Hematopoietic multipotent progenitor cell treated with erythropoietin and hydrocortisone succinate and interleukin-3 and kit ligand, for 17 days (in vitro differentiated cells): ENCODE measurements at regions not wholly inside any gene's neighbourhood (a gene's known extent, or its start where the extent isn't known, plus 50 kb on each side); places are given as distances from the start of the nearest gene placed in this dataset.
"Not testable (repeated sequence)": the region's sequence is repeated elsewhere in the genome, so short reads cannot be mapped to it uniquely, and the experiment has no call there.

Experiments
- DNase-seq: peaks from one replicate; pipeline ENCODE4 v3.0.0-alpha.2; 2015; ENCODE audit warnings: low spot score

DNA sequence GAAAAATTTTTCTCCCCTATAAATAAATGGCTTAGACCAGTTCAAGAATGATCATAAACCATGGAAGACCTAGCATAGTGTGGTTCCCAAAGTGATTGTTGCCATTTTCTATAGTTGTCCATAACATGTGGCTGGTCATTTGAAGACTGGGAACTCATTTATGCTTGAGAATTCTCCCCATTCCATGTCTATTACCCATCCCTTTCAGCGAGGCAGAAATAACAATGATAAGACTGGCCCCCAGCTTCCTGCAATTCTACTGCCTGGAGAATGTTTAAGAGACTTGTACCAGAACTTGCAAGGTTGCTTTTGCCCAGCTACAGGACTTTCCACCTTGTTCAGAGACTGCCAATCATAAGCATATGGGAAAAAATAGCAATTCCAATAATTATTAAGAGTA lies 146.5 kb upstream of the CDH11 start:
- no peak for DNase-seq

DNA sequence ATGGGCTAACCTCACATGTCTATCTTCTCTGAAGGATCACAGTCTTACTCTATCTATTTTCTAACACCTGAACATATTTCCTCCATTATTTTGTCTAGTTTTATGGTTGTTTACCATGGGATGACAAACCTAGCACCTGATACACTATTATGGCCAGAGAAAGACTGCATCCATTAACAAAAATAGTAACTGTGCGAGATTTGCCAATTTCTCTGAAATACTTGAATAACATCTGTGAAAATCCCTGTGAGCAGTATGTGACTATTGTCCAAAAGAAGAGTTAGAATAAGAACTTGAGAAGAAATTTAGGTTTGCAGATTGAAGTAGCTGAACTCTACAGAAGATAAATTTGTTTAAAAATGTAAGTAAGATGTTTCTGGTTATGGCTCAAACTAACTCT lies 142.0 kb upstream of the CDH11 start:
- no peak for DNase-seq

DNA sequence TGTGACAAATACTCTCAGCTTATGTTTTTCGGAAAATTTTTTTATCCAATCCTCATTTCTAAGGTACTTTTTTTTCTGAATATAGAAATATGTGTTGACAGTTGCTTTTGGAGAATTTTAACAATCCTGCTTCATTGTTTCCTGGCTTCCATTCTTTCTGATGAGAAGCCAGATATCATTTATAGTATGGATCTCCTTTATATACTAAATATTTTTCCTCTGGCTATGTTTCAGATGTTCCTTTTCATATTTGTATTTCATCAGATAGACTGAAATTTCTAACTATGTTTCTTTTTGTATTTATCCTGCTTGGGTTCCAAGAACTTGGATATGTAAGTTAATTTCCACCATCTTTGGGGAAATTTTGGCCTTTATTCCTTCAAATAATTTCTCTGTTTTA lies 138.9 kb upstream of the CDH11 start:
- no peak for DNase-seq

DNA sequence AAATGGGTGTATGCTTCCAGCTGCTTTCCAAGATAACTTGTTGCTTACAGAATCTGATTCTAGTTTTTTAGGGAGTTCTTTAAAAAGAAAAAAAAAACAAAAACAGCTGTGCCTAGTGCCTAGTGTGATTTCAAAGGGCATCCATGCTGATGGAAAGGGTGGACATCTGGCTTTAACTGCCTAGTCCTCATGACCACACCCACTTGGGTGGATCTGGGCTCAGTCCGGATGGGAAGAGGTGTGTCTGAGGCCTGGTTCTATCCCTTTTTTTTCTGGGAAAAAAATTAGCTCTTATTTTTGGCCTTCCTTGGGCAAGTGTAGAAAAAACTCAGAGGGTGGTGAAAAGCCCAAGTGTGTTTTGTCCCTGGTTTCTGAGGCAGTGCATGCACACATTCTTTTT lies 132.3 kb upstream of the CDH11 start:
- DNase-seq = no peak

DNA sequence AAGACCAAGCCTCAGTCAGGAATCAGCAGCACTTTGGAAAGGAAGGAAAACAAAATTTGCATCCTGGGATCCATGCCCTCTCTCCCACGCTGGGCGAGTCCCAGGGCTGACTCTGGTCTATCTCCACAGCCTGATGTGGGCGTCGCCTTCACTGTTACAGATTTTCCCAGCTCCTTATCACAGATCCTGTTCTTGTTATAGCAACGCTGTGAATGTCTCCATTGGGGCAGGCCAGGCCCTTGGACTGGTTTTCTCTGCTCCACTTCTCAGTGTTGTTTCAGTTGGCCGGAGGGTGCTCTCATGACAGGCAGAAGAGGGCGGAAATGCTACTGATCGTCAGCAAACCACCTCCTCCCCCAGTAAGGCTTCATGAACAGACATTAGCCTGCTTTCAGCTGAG lies 127.9 kb upstream of the CDH11 start:
- DNase-seq = no peak

DNA sequence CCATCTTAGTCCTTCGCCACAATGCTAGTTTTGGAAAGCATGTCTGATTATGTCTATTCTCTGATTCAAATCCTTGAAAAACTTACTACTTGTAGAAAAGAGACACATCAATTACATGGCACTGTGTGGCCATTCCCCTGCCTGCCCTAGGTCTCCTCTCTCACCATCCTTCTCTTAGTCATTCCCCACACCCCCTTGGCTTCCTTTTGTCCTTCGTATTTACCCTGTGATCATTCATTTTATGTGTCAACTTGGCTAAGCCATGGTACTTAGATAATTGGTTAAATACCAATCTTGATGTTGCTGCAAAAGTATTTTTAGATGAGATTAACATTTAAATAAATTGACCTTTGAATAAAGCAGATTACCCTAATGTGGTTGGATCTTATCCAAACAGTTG lies 122.9 kb upstream of the CDH11 start:
- DNase-seq = no peak

DNA sequence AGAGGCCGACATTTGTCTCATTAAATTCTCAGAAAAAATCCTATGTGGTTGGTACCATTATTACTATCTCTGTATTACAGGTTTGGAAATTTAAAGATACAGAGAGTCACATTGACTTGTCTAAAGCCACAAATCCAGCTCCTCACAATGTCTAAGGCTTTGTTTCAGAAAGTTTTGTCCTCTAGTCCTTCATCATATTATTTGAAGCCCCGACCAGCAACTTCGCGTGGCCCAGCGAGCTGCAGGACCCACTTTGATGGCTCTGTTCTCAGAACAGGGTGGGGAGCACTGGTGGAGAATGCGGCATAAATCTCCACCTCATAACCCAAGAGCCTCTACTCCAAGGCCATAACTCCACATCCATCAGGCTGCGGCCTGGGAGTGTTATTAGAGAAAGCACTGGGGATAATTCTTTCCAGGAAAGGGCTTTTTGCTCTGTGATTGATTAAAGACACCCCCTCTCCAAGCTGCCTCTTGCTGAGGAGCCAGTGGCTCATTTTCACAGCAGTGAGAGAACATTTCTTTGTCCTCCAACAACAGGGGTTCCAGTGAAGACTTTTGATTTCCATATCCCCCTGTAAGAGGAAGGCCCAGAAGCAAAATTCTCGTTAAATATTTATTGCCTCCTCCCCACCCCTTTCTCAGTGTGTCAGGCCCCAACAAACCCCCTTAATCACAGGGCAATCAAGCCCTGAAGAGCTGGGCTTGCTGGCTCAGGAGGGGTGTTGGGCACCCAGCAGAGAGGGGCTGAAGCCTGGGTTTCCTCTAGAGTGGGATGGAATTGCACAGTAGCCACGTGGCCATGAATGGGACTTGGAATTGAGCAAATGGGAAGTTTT lies 113.7 kb upstream of the CDH11 start:
- no peak for DNase-seq

DNA sequence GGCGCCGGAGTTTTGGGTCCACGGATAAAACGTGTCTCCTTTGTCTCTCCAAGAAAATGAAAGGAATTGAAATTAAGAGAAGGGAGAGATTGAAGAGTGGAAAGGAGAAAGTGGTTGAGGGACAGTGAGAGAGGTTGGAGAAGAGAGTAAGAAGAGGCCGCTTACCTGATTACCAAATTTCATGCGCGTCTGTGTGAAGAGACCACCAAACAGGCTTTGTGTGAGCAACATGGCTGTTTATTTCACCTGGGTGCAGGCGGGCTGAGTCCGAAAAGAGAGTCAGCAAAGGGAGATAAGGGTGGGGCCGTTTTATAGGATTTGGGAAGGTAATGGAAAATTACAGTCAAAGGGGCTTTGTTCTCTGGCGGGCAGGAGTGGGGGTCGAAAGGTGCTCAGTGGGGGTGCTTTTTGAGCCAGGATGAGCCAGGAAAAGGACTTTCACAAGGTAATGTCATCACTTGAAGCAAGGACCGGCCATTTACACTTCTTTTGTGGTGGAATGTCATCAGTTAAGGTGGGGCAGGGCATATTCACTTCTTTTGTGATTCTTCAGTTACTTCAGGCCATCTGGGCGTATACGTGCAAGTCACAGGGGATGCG lies 113.0 kb upstream of the CDH11 start:
- not testable (repeated sequence) for DNase-seq

DNA sequence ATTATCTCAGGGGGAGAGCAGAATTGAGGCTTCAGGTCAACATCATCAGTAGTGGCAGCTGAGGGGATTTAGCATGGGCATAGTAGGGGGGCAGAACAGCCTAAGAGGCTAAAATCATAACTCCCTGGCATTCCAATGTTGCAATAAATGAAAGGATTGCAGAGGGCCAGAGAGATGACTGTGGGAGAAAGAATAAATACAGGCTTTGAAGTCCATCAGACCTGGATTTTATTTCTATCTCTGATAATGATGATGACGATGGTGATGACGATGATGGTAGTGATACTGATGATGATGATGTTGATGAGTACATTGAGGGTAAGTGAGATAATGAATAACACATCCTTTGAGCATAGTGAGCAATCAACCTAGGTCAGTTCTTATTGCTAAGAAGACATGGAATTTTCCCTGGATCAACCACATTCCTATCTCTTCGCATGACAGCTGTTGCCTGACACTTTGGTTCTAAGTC lies 107.4 kb upstream of the CDH11 start:
- no peak for DNase-seq

DNA sequence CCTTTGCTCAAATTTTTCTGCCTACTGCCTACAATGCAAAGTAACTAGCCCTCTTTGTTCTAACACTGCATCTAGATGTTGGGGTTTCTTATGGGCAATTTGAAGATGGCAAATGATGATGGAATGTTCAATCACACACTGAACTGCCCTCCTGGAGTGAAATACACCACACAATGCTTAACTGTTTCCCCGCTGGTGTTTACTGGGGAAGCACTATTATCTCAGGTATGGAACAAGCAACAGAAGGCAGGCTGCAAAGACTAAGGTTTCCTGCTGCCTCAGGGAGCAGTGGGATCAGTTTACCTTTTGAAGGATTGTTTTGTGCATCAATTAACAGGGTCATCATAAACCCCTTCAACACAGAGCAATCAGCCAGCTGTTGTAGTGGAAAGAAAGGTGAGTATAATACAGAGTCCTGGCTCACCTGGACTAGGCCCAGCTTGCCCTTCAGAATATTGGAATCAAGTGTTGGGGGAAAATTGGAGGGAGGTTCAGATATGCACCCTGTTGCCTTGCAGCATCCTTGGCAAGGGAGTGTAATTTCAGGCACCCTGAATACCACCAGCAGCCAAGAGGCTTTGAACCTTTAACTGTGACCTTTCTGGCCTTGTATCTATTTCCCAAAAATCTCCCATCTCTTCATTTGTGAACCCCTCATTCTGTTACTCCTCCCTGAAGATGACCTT lies 105.4 kb upstream of the CDH11 start:
- DNase-seq = no peak

DNA sequence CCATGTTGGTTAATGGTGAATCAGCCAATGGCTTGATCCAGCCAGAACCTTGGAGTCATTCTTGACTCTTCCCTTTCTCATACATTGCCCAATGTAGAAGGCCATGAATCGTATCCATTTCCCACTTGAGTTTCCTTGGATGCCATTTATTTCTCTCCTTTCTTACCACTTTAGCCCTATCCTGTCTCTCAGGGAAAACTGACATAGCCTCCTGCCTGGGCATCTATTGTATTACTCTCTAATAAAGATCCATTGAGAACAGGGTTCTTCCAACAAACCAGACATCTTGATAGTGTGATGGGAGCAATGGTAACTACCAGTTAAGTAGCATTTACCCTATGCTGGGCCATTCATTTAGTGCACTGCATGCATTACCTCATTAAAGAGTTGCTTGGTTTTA lies 104.2 kb upstream of the CDH11 start:
- no peak for DNase-seq

DNA sequence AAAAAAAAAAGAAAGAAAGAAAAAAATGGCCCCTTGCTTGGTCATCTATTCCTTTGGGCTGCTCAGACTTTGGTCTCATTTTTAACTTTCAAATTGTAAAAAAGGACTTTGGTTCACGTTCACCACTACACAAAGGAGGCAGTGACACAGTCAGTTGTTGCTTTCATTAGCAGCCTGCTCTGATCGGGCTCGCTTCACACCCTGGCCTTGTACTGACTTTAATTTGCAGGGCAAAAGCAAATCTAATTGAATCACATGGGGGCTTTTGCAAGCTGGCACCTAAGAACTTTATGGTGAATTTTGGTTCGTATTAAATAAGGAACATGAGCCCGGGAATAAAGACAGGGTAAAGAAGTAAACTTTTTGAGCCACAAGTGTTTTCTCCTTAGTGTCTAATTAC lies 103.6 kb upstream of the CDH11 start:
- DNase-seq = no peak

DNA sequence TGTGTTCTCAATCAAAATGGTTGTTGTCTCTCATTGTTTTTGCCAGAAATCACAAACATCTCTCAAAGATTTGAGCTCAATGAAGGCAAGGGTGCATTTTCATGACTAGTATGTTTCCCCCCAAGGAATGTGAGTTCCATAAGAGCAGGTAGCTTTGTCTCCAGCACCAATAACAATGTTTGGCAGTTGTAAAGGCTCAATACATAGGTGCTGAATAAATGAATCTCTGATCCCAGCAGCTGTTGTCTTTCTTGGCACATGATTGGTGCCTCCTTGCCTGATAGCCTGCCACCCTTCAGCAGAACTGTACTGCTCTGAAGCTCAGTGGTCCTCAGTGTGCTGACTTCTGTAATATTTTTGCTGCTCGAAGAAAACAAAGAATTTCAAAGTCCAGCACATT lies 103.1 kb upstream of the CDH11 start:
- DNase-seq = no peak

DNA sequence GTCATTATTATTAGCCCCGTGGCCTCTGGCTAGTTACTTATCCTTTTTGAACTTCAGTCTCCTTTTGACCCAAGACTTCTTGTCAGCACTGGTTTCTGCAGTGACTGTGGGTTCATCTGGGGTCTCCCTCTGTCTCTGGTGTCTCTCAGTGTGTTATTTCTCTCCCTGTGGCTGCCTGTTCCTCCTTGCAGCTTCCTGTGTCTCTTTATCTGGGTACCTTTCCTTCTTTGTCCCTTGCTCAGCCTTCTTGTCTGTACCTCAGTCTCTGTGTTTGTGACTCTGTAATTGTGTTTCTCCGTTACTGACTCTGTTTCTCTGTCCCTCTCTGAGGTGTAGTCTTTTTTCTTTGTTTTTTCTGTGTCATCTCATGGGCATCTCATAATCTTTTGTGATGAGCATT lies 102.6 kb upstream of the CDH11 start:
- DNase-seq = no peak

DNA sequence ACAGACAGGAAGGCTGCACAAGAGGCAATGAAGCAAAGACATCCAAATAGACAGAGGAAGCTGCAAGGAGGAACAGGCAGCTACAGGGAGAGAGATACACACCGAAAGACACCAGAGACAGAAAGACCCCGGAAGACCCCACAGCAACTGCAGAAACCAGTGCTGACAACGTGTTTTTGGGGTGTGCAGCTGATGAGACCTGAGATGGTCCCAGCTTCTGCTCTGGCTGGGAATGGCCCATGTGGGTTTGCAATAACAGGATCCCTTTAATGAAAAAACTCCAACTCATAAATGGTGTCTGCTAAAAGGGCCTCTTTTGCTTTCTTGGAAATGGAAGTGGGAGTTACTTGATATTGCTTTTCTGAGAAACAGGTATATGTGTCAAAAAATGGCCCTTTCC lies 101.5 kb upstream of the CDH11 start:
- no peak for DNase-seq

DNA sequence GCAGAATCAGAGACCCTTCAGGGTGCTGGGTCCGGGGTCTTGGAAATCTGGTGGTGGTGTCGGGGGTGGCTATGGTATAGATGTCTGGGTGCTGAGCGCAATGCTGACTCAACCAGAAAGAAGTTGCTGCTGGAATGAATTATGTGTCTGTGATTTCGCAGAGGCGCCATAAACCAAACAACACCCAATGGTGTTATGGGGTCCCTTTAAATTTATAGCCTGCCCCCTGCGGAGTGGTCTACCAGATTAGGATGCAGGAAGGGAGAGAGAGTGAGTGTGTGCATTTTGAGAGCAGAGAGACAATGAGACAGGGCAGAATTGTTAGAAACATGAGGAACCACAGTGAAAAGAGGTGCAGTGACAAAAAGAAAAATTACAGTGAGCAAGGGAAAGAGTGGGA lies 100.7 kb upstream of the CDH11 start:
- DNase-seq = no peak

DNA sequence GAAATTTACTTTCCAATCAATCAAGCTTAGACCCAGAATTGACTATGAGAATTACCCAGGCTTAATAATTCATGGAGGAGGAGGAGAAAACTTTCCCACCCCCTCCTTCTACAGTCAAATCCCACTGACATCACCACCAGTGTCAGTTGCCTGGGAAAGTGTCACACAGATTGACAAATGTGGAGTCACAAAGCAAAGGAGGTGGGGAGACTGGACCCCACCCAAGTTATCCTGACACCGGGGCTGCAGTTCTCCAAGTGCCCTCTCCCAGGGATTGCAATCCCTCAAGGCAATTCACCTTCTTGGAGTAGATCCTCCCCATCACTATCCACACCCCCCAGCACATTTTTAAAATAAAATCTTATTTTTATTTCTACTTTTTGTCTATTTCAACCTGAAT lies 100.2 kb upstream of the CDH11 start:
- no peak for DNase-seq

DNA sequence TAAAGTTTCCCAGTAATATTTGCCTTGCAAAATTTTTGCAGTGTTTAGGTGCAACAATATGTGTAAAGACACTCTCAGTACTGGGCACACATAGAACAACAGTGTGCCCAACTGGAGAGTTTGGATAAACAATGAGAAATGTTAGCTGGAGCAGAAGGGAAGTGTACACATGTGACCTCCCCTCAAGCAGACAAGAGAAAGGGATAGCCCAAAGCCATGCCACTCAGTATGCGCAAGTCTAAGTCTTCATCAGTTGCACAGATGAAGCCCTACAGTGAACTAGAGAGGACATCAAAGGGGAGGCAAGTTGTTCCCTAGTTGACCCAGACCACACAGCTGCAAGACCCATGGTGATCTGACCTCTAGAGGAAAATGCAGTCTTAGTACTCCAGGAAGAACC lies 97.9 kb upstream of the CDH11 start:
- no peak for DNase-seq

DNA sequence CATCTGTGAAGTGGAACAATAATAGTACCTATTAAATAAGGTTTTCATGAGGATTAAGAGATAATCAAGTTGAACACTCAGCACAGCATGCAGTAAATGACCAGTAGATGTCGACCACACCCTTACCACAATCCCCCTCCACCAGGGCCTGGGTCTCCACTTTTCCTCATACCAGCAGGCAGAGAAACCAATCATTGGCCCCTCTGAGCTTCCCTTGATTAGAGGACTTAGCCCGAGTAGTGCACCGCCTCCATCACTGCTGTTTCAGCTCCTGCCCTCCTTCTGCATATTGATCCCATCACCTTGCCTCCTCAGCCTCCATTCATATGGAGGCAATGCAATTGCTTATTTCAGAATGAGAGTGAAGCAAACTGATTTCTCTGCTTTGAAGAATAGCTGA lies 96.5 kb upstream of the CDH11 start:
- no peak for DNase-seq

DNA sequence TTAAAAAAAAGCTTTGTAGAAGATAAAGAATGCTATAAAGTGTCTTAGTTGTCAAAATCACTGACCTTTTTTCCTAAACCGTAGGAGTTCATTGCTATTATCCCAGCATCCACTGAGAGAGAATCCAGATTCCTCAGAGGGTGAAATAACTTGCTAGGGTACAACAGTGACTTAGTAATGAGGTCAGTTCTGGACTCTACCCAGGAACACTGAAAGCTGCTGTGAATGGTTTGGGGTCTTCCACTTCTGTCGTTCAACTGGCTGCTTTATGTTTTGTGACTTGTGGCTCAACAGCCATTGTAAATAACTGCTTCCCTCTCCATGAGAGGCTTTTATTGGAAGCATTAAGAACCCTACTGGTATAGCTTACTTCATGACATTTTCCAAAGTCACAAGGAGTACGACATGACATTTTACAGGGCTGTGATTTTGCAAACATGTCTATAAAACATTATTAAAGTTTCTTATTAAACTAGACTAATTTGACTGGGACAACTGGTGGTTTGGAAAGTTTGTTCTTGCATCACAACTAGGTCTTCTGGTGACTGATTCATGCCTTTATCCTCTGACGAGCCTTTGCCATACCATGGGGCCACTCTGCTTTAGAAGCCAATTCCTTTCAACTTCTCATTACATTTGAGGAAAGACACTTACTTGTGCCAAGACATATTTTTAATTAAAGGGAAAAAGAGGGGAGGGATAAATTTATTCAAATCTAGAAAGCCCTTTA lies 92.2 kb upstream of the CDH11 start:
- no peak for DNase-seq

DNA sequence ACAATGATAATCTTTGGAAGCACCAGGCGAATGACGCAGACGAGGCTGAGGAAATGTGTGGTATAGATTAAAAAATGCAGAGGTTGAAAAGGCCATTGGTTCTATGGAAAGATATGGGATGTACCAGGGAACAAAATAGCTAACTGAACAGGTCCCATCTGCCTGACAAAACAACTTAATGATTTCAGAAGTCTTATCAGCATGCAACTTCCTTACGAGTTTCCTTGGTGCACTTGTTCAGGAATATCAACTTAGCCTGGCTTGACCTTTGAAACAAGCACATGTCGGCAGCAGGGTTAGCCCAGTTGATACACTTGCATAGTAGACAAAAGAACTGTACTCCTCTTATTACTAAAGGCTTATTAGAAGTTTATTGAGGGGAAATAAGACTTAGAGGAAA lies 90.9 kb upstream of the CDH11 start:
- no peak for DNase-seq

DNA sequence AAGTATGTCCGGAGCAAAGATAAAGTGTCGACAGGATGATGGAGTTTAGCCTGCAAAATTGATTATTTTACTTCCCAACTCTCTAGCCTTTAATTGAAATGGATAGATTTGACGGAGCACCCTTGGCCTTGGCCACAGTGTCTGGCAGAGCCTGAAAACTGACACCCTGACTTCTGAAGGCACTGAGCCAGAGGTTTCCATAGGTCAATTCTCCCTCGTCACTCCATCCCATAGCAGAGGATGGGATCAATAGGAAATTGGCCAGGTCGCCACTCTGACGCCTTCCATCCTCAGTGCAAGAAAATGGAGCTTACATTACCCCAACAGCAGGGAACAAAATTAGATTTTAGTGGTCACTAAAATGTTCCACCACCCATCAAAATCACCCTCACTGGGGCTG lies 90.4 kb upstream of the CDH11 start:
- no peak for DNase-seq

DNA sequence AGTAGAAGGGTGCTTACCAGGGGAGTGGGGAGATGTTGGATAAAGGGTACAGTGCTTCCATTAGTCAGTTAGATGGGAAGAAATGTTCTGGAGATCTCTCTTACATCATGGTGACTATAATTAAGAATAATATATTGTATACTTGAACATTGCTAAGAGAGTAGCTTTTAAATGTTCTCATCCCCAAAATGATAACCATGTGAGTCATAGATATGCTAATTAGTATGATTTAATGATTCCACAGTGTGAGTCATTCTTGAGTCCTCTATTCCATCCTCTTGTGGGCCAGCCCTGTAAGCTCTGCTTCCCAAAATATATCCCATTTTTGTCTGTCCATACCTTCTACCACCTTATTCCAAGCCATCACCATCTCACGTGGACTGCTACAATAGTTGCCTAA lies 80.6 kb upstream of the CDH11 start:
- DNase-seq = no peak
